NK-92 treated with Interleukin-12 subunit alpha and Interleukin-12 subunit beta, amount 100 ng/mL, for 24 hours (cell line): ENCODE measurements at regions not wholly inside any gene's neighbourhood (a gene's known extent, or its start where the extent isn't known, plus 50 kb on each side); places are given as distances from the start of the nearest gene placed in this dataset.

Experiments
- DNase-seq: peaks from one replicate; lab custom pipeline; 2025; lab: John Stamatoyannopoulos, UW

GRCh38 chr18:78151948-78152725 is 827.5 kb upstream of the SALL3 start:
- DNase-seq: no peak

GRCh38 chr18:78153362-78153761 is 826.3 kb upstream of the SALL3 start:
- DNase-seq: no peak

DNA sequence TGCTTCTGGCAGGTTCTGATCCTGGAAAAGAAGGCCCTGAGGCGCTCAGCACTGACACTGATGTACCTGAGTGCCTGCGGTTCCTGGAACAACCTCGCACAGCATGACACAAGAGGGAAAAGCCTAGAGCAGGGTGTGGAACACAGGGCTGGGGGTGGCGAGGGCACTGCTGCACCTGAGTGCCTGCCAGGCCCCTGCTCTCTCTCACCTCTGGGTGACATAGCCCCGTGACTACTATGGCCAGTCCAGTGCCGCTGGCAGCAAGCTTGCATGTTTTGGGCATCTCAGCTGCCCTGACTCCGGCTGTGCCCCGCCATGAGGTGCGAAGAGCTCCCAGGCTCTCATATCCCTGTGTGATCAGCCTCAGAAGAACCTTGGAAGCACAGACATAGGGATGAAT is 825.2 kb upstream of the SALL3 start:
- no peak for DNase-seq

DNA sequence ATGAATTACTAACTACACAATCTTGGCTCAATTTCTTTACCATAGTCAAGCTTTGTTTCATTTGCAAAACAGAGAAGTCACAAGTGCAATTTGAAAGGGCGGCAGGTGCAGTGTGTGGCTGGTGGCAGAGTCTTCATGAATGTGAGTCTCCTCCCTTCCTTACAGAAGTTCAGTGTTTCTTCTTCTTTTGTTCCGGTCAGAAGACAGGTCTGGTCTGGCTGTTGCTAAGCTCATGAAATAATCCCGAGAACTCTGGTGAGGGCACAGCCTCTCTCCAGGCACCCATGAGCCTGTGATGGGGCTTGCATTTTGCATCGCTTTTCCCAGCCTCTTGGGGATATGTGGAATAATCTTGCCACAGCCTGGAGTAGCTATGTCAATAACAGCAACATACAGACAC is 824.8 kb upstream of the SALL3 start:
- no peak for DNase-seq

DNA sequence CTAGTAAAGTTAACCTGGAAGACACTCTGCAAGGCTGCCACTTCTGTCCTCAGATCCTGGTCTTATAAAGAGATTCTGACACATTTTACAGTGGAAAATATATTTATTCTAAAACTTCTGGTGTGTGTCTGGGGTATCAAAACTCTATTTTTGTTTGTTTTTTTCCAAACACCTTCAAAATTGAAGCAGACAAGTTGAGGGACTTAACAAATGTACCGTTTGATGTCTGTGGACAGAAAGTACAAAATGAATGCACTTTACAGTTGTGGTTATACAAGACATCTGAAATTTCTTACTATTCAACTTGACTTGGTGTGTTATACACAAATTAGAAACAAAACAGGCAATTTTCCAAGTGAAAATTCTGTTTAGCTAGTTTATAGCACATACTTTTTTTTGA is 823.2 kb upstream of the SALL3 start:
- no peak for DNase-seq

DNA sequence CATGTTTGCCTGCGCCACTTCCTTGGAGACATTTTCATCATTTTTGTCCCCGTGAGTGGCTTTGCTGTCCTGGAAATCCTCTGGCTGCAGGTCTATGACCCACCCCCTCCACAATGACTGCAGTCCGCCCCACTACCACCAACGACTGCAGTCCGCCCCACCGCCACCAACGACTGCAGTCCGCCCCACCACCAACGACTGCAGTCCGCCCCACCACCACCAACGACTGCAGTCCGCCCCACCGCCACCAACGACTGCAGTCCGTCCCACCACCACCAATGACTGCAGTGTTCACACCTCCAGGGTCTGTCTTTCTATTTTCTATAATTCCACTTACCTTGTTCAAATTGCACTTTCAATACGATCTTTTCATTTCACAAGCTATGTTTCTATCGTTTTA is 820.7 kb upstream of the SALL3 start:
- DNase-seq: no peak

GRCh38 chr18:78159397-78159796 is 820.2 kb upstream of the SALL3 start:
- no peak for DNase-seq

DNA sequence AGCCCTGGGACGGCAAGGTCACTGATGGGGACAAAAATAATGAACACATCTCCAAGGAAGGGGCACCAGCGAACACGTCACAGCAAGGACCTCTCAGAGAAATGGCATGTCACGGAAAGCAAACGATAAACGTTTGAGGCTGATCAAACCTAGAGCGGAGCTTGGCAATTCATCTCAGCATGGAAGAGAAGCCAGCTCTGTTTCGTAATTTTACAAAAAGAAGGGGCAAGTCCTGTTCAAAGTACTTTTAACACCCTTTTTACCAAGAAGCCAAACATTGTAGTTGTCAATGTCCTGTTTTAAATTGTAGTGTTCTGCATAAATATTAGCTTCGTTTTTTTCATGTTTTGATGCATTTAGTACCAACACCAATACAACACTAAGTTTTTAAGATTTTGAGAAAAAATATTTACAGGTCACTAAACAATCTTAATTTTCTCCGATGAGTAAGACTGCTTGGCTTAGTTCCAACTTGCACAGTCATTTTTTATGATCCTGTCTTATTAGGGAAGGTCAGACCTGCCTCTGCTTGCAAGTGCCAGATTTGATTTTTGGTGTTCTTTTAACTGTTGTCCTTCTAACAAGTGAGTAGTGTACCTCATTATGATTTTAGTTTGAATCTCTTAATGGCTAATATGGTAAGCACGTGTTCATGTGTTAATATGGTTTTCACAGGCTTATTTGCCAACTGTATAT is 818.5 kb upstream of the SALL3 start:
- DNase-seq: no peak

GRCh38 chr18:78165525-78165924 is 814.1 kb upstream of the SALL3 start:
- no peak for DNase-seq

GRCh38 chr18:78168526-78168925 is 811.1 kb upstream of the SALL3 start:
- DNase-seq: no peak

- DNase-seq: no peak
Measured at GRCh38 chr18:78169174-78169864, 810.3 kb upstream of the SALL3 start.

- DNase-seq: no peak
Measured at GRCh38 chr18:78171954-78172353, 807.7 kb upstream of the SALL3 start.

DNA sequence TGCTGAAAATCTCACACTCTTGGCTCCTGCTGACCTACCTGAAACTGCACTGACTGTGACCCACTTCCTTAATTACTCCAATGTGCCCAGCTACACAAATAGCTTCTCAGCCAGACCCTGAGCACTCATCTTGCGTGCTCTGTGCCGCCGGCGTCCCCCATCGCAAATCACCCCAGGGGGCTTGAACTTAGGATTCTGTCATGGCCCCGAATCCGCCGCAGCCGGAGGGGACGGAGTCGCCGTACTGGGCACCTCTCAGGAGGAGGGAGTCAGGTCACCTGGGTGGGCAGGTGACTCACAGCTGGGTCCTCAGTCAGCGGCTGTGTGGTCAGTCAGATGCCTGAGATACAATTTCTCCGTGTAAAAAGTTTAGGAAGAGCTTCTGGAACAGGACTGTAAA is 804.9 kb upstream of the SALL3 start:
- no peak for DNase-seq

GRCh38 chr18:78178812-78179211 is 800.8 kb upstream of the SALL3 start:
- DNase-seq: no peak

DNA sequence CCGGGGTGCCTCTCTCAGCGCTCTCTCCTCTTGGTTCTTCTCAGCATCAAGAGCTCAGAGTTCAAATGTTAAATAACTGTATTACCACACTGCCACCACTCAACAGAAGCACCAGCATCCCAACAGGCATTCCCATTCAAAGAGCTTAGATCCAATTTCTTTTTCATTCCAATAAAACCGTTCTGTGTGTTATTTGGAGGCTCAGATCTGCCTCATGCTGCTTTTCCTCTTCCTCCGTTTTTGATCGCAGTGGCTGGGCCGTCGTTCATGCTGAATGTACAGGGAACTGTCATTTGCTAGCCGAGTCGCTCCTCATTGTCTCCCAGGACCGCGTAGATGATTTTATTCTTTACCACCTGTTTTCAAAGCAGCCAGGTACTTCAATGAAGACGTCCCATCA is 798.9 kb upstream of the SALL3 start:
- no peak for DNase-seq

DNA sequence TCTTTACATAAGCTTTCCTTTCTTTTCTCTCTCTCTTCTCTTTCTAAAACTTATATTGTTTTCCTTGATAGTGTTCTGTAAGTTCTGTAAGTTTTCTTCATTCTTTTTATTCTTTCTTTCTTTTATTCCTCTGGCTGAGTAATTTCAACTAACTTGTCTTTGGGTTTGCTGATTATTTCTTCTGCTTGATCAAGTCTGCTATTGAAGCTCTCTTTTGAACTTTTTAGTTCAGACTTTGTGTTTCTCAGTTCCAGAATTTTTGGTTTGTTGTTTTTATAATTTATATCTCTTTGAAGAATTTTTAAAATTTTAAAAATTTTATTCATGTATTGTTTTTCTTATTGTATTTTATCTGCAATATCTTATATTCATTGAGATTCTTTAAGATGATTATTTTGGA is 795.8 kb upstream of the SALL3 start:
- no peak for DNase-seq

- DNase-seq: no peak
Measured at GRCh38 chr18:78191276-78191675, 788.3 kb upstream of the SALL3 start.

DNA sequence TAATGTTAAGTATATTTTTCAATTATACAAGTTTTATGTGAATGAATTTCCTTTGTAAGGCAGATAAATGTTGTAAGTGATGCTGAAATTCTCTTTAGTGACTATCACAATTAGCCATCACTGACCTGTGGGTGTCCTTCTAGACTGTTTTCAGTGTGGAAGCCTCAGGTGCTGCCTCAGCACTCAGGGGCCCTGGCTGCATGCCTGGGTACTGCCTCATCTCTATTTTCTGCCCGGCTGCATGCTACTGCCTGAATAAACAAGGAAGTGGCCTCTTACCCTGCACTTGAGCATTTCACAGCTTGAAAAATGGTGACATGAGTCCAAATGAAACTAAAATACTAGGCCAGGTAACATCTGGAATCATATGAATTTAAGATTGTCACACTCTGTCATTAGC is 787.6 kb upstream of the SALL3 start:
- DNase-seq: no peak

GRCh38 chr18:78196280-78196679 is 783.3 kb upstream of the SALL3 start:
- no peak for DNase-seq

DNA sequence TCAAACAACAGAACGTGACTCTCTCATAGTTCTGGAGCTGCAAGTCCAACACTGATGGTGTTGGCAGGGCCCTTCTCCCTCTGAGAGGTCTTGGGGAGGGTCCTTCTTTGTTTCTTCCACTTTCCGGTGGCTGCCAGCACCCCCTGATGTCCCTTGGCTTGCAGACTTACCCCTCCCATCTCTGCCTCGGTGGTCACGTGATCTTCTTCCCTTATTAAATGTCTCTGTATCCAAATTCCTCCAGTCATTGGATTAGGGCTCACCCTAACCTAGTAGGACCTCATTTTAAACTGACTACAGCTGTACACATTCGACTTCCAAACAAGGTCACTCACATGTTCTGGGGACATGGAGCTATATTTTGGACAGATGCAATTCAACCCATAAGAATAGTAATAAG is 780.6 kb upstream of the SALL3 start:
- DNase-seq: no peak

DNA sequence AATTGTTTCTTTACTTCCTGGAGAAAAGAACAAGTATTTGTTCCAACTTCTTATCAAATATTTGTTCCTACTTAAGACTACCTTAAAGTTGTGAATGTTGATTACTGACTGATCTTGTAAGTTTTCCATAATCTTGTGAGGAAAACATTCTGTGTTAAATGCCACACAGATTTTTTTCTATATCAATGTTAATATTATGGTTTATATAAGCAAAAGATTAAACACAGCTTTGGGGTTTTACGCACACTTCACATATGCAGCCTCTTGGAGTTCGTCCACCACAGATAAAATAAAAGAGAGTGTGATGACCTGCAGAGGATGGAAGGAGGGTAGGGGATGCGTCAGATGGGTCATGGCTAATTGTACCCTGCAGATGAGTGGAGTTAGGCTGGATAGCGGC is 780.0 kb upstream of the SALL3 start:
- DNase-seq: no peak

GRCh38 chr18:78207942-78208341 is 771.7 kb upstream of the SALL3 start:
- no peak for DNase-seq

GRCh38 chr18:78208461-78208860 is 771.2 kb upstream of the SALL3 start:
- DNase-seq: no peak
